HG03521 (cell line): ENCODE measurements at regions not wholly inside any gene's neighbourhood (a gene's known extent, or its start where the extent isn't known, plus 50 kb on each side); places are given as distances from the start of the nearest gene placed in this dataset.
"Not testable (repeated sequence)": the region's sequence is repeated elsewhere in the genome, so short reads cannot be mapped to it uniquely, and the experiment has no call there.

Source experiments
- ATAC-seq: cut with Tn5 transposase; IDR thresholded peaks from one replicate; pipeline ENCODE4 v1.9.1; 2021; ENCODE audit warnings: mild to moderate bottlenecking, moderate library complexity; ENCODE audit not compliant: unreplicated experiment

DNA sequence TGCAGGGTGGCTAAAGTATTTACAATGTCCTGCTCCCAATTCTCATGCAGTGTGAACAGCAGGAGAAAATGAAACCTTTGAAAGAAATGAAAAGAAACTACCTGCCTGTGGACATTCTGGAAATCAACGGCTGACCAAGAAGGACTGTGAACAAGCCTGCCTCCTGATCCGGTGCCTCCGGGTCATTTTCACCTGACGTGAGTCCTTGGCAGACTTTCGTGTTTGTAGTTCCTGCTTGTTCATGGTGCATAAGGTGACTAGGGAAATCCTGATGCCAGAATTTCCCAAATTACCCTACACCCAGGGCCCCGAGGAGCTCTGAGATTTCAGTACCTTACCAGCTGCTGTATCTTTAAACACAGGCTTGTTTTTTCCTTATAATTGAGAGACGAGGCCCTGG lies 317.5 kb downstream of the TLE1 start:
- ATAC-seq: no peak

DNA sequence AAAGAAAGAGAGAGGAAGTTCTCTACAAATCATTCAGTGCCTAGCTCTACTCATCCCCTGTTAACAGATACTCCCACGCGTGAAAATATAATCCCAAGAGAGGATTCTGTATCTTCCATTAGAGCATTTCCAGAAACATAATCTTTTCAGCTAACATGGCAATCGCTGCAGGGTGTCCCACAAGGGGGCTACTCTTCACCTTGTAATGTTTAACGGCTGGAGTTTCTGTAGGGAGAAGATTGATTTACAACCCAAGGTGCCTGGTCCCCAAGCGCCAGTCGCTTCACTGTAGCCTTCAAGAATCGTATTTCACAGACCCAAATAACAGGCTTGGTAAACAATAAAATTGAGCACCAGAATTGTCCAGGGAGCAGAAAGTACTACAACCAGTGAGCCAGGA lies 318.7 kb downstream of the TLE1 start:
- no peak for ATAC-seq

DNA sequence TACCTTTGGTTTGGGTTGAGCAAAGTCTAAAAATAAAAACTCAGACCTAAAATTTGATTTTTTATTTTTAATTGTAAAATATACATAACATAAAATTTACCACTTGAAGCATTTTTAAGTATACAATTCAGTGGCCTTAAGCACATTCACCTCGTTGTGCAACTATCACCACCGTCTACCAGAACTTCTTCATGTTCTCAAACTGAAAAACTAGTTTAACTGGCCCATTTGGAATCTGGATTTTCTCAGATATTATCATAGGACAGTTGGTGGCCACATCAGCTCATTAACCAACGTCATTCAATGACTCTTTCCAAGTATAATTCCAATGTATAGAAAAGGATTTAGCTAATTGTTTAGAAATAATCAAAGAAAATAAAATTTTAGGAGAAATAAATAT lies 319.3 kb downstream of the TLE1 start:
- no peak for ATAC-seq

DNA sequence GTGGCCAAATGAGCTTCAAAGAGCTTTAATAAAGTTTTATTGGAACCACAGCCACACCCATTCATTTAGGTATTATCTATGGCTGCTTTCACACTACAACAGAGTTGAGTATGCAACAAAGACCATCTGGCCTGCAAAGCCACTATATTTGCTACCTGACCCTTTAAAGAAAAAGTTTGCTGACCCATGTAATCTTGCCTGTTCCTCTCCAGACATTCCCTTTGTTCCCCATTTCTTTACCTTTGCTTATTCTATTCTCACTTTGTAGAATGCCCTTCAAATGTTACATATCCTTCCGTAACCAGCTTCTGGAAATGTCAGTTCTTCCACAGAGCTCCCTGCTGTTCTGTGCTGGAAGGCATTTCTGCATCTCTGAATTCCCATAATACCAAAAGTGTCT lies 320.2 kb downstream of the TLE1 start:
- ATAC-seq: no peak

DNA sequence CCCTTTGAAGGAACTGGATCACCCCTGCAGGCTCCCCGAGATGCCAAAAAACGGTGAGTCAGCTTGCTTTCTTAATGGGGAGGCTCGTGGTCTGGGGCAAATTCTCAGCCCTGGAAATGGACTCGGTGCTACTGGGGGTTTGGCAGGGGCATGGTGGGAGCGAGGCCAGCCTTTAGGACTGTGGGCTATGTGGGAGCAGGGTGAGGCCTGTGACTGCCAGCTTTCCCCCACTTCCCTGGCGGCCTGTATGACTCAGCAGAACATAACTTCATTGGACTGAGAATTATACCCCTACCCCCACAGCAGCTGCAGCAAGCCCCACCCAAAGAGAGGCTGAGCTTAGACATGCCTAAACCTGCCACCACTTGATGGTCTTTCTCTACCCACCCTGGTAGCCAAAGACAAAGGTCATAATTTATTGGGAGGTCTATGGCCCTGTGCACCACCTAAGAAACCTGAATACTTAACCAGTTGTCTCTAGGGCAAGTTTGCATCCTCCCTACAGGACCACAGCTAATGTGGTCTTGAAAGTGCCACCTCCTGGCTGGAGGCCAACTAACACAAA lies 325.3 kb downstream of the TLE1 start:
- ATAC-seq: no peak

DNA sequence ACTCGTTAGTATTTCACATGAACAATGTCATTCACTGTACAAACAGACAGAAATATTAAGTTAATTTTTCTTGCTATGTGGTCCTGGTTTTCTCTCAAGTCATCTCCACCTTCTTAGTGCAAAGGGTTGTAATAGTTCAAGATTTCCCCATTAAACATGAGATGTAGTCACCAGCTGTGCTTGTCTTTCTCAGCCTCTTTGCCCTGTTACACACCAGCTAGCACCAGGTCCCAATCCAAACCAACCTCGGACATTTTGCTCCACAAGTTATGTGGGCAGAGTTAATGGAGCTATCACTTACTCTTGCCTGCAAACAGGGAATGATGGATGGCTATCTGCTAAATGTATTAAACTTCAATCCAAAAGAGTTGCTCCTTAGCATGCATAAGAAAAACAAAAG lies 328.1 kb downstream of the TLE1 start:
- no peak for ATAC-seq

DNA sequence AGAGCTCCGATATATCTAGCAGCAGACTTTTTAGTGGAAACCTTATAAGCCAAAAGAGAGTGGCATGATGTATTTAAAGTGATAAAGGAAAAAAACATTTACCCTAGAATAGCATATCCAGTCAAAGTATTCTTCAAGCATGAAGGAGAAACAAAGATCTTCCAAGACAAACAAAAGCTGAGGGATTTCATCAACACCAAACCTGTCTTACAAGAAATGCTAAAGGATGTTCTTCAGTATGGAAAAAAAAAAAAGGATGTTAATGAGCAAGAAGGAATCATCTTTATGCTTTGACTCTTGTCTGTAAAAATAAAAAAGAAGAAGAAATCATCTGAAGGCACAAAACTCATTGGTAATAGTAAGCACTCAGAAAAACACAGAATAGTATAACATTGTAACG lies 338.2 kb downstream of the TLE1 start:
- ATAC-seq: no peak

DNA sequence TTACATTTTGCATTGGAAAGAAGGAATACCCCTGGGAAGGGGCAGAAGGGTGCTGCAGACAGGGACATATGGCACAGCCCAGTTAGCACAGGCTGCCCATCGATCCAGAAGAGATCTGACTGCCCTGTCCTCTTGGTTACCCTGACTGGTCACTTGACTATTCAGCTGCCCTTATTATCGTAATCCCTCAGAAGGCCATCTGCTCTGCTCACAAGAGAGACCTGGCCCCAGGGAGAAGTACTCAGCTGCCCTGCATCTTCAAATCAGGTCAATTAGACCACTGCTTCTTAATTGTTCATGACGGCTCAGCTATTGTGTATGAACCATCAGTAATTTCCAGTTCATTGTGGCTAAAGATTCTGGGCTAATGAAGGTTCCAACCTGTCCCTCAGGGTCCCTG lies 345.0 kb downstream of the TLE1 start:
- ATAC-seq: no peak

DNA sequence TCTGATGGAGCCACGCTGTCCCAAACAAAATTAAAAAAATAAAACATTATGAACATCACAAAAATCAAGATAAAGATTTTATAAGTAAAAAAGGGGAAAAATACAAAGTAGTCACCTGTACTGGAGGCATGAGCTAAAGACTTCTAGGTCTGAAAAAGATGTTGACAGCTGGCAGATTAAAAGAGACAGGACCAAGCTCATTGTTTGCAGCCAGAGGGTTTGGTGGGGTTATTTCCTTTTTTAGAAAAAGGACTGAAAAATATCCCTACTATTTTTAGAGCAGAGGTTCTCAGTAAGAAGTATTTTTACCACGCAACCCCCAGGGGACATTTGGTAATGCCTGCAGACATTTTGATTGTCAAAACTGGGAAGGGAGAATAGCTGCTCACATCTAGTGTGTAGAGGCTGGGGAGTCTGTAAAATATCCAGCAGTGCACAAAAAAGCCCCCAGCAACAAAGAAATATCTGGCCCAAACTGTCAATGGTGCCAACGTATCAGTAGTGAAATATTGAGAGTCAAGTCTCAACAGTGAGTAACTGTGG lies 353.4 kb downstream of the TLE1 start:
- no peak for ATAC-seq

DNA sequence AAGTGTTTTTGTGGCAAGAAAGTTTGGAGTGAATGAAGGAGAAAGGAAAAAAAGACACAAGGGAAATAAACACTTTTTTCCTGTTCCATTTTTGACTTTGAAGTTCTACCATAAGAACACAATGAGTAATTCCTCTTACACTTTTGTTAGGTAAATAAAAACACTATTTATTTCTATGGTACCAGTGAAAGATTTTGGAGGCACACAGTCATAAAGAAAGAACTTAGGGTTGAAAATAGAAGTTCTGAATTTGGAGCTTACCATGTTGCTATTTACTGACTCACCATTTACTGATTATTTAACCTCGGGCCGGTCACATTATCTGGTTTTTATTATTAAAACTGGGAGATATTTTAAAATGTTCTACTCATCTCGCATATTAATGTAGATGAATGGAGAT lies 367.8 kb downstream of the TLE1 start:
- no peak for ATAC-seq

DNA sequence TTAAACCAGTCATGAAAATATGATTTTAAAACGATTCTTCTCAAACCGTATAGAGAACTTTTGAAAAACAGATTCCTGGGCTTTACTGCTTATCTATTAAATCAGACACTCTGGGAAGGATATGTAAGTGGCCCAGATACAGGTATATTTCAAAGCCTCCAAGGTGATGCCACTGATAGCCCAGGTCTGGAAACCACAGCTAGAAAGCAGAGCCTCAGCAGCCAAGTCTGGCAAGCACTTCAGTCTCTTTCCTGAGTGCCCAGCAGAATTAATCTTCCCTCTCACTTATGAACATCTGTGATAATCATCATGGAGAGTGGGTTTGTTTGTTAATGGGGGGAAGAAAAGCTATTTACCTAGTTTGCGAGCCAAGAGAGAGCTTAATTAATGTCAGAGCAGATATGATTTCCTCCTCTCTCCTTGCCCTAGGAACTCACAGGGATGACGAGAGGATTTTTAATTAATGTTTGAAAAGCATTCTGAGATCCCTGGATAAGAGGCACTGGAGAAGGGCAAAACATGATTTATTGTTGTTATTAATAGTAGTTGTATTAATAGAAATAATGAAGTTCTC lies 368.4 kb downstream of the TLE1 start:
- no peak for ATAC-seq

DNA sequence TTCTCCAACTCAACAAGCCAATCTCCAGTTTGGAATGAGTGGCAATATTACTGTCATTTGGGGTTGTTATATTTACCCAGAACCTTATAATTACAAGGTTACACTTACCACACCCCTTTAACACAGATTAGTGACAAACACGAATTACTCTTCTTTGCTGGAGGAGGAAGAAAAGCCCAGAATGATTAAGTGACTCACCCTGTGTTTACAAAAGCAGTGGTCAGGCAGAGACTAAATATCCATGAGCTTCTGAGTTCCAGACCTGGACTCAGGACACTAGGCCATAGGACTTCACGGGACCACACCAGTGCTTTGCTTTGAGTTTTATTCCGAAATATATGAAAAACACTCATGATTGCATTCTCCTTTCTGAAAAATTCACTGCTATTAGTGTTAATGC lies 370.8 kb downstream of the TLE1 start:
- ATAC-seq: no peak

DNA sequence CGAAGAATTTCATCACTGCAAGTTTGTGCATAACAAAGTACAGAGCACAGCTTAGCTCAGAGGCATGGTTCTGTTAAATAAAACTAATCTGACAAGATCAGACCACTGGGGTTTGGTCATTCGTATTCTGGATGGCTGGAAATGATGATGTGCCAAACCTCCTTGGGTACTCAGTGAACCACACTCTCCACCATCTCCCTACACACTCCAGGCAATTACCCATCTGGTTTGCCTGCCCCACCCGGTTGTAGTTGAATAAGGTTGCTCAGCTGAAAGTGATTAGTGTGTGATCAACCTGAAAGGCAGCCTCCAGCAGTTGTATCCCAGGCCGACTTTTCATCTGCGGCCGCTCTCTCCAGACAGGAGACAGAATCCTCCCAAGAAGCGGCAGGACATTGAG lies 371.4 kb downstream of the TLE1 start:
- ATAC-seq: no peak

DNA sequence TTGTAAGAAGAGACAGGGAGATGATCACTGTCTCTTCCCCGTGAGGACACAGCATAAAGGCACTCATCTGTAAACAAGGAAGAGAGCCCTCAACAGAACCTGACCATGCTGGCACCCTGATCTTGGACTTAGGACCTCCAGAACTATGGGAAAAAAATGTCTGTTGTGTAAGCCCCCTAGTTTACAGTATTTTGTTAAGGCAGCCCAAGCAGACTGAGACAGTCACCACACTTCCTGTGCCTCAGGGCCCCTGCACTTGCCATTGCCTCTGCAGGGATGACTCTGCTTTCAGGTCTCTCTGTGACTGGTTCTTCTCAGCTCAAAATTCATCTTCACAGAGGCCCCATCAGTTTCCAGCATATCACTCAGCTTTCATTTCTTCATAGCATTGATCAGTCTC lies 372.1 kb downstream of the TLE1 start:
- ATAC-seq: no peak

DNA sequence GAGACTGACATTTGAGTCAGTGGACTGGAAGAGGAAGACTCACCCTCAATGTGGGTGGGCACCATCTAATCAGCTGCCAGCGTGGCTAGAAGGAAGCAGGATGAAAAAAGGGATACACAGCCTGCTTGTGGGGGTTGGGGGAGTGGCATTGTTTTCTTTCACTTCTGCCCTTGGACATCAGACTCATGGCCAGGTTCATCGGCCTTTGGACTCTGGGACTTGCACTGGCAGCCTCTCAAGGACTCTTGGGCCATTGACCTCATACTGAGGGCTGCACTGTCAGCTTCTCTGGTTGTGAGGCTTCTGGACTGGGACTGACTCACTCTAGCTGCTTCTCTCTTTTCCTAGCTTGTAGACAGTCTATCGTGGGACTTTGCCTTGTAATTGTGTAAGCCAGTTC lies 374.9 kb downstream of the TLE1 start:
- no peak for ATAC-seq

DNA sequence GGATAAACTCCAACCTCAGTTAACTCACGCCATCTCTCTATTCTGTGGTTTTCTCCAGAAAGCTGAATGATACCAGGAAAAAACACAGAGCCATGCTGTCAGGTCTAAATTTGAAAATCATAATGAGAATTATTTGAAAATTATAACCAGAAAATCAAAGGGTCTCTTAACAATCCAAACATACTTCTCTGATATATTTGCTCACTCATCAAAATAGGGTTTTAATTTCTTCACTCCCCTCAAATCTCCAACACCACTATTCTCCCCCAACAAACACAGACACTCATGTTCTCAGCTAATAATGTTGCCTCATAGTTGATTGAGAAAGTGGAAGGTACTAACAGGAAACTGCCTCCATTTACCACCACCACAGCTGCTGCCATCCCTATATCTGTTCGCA lies 375.5 kb downstream of the TLE1 start:
- no peak for ATAC-seq

DNA sequence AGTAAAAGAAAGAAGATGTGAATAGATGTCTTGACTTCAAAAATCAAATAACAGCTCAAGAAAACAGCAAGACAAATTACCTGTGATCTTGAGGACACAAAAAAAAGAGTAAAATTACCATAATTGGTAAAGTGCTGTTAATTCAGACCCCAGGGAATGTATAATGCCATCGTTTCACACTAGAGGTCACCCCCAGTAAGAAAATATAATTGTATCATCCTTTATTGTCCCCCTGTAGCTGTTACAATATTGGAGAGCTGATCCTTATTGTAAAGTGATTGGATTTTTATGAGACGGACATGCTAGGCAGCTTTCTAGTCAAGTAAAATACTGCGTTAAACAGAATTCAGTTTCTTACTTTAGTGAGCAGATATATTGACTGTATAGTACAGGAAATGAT lies 377.0 kb downstream of the TLE1 start:
- ATAC-seq: no peak

DNA sequence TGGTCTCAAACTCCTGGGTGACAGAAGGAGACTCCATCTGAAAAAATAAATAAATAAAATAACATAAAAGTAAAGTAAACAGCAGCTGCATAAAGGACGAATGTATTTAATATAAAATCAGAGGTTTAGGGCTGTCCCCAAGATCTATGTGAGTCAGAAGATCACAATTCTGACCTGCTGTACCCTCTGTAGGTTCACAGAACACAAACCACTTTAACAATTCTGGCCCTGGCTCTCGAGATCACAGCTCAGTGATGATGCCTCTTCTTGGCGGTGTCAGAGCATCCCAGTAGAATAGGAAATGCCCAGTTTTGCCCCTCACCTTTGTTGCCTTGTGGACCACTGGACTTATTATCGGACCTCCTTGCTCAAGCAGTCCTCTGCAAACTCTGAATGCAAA lies 380.9 kb downstream of the TLE1 start:
- no peak for ATAC-seq

DNA sequence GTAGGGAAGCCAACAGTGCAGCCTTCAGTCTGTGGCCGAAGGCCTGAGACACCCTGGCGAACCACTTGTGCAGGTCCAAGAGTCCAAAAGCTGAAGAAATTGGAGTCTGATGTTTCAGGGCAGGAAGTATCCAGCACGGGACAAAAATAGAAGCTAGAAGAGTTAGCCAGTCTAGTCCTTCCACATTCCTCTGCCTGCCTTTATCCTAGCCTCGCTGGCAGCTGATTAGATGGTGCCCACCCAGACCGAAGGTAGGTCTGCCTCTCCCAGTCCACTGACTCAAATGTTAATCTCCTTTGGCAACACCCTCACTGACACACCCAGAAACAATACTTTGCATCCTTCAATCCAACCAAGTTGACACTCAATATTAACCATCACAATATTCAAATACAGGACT lies 381.6 kb downstream of the TLE1 start:
- not testable (repeated sequence) for ATAC-seq

DNA sequence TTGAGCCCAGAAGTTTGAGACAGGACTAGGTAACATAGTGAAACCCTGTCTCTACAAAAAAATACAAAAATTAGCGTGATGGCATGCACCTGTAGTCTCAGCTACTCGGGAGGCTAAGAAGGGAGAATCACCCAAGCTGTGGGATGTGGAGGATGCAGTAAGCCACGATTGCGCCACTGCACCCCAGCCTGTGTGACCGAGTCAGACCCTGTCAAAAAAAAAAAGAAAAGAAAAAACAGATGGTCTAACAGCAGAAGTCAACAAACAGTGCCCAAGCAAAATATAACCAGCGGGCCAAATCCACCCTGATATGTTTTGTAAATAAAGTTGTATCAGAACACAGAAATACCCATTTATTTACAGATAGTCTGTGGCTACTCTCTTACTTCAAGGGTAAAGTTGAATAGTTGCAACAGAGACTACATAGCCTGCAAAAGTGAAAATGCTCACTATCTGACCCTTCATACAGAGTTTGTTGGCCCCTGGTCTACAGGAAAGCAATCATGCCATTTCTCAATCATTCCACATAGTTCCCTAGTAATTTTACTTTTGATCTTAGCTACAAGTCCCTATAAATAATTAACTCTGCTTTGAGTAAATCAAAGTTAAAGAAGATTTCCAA lies 383.7 kb downstream of the TLE1 start:
- no peak for ATAC-seq

DNA sequence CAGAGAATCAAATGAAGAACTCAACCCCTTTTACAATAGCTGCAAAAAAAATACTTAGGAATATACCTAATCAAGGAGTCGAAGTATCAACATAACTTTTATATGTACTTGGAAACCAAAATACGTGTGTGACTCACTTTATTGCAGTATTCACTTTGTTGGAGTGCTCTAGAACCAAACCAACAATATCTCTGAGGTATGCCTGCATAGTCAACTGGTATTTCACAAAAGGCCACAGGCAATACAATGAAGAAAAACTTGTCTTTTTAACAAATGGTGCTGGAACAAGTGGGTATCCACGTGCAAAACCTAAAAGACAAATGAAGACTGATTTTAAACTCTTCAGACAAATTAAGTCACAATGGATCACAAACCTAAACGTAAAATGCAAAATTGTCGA lies 385.7 kb downstream of the TLE1 start:
- no peak for ATAC-seq

DNA sequence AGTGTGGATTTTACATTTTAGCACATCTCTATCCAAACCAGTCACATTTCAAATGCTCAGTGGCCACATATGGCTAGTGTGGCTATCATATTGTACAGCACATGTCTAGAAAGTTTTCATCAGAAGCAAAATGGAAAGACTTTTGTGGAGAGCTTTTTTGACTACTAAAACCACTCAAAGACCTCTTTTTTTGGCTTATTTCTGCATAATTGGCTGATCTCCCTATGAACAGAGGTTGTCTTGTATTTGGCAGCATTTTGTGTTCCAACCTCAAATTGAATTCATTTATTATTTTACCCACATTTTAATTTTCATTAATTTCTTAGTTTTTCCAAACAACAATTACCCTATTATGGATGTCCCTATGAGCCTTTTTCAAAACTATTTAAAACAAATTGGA lies 395.7 kb downstream of the TLE1 start:
- no peak for ATAC-seq
